ENCODE measurements at regions not wholly inside any gene's neighbourhood (a gene's known extent, or its start where the extent isn't known, plus 50 kb on each side); places are given as distances from the start of the nearest gene placed in this dataset.

DNA sequence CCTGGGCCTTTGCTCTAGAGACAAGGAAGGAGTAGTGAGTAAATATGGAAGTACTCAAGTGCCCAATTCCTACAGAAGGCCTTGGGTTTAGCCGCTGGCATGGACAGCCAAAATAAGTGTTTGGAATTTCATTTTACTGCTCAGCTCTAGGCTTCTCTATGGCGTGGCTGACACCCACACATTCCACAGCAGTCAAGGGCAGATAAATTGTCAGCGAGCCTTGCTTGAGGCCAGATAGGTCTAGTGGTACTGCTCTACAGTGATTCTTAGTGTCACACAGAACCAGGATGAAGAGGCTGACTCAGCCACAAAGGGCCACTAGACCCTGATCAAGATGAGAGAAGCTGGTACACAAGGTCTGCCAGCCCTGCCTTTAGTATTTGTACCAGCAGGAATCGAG, 111.0 kb upstream of the NFIB start:
- no peak for DNase-seq

GRCh38 chr9:14424289-14424688, 110.3 kb upstream of the NFIB start:
- DNase-seq = no peak

DNA sequence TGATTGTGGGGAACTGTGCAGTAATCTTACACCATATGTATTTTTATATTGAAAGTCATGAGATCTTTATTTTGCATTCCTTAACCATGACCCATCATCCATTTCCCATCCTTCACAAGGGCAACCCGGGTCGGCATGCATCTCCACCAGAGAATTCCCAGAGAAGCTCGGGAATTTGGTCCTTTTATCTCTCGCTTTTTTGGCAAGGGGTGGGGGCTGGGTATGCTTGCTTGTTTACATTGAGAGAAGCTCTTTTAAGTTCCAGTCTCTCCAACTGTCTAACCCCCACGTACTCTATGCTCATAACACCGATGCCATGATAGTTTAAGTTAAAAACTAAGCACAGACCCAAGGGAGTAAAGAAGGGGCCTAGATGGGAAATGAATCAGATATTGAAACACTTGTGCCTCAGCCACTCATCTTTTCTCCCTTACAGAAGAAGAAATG, 109.9 kb upstream of the NFIB start:
- no peak for DNase-seq

DNA sequence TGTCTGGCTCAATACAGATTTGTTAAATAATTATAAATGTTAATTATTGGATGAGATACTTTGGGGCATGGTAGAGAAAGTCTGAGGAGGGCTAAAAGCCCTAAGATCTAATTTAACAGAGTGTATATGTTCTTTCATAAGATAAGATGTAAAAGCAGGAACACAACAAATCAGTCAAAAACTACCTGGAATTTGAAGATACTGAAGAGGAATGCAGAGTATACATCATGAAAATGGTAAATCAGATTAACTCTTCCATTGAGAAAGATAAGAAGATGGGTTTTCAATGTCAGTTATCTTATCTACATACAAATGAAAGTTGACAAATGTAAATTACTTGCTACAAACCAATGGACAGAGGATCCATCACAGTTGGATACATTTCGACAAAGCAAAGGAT, 107.3 kb upstream of the NFIB start:
- no peak for DNase-seq

DNA sequence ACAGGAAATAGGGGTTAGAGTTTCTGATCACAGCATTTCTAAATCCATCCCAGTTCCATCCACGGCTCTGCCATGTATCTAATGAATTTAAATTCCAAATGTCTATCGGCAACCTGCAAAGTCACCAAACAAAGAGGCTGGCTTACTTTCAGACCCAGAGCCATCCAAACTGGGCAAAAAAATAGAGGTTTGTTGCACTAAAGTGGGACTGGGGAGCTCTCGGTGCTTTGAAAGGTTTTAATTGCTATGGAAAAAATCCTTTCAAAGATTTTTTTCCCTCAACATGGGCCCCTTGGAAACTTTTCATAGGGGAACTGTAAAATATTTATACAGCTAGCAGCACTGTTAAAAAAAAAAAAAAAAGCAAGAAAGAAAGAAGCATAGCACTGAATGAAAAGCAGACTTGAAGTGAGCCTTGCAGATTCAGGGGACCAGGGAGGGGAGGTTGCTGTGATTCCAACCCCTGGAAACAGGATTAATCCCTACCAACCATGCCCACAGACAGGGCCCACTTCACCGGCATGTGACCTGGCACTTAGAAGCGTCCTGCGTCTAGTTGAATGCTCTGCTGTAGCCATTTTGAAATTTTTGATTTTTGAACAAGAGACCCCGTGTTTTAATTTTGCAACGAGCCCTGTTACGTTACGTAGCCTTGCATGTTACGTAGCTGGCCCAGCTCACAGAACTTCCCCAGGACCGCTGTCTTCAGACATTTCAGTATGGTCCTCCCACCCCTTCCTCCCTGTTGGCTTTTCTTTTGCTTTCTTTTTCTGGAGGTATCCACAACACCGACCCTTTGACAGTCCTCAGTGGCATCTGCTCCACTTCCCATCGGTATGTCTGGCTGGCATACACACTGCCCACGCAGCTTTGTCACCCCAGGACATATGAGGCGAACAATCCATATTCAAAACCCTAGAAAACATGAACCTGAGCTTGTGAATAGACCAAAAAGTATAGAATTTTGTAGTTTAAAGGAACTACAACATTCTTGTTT, 105.3 kb upstream of the NFIB start:
- DNase-seq = no peak

GRCh38 chr9:14418301-14418940, 104.5 kb upstream of the NFIB start:
- no peak for DNase-seq

DNA sequence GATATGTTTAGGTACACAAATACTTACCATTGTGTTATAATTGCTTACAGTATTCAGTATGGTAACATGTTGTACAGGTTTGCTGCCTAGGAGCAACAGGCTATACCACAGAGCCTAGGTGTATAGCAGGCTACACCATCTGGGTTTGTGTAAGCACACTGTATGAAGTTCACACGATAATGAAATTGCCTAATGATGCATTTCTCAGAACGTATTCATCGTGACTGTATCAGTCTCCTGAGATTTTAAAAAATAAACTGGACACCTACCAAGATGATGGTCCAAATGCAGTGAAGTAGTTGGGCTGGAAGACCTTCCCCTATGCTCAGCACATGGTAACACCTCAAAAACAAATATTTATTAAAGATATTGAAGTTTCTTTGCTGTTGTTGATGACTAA, 103.3 kb upstream of the NFIB start:
- no peak for DNase-seq

DNA sequence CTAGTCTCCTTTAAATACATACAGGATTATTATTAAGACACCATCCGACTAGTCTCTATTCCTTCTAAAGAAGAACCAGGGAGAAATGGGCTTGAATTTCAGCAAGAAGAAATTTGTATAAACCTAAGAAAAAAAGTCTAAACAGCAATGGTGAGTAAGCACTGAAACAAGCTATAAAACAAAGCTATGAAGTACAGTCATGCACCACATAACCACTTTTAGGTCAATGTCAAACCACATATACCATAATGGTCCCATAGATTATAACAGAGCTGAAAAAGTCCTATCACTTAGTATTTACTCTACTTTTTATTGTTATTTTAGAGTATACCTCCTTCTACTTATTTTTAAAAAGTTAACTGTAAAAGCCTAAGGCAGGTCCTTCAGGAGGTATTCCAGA, 102.0 kb upstream of the NFIB start:
- no peak for DNase-seq

DNA sequence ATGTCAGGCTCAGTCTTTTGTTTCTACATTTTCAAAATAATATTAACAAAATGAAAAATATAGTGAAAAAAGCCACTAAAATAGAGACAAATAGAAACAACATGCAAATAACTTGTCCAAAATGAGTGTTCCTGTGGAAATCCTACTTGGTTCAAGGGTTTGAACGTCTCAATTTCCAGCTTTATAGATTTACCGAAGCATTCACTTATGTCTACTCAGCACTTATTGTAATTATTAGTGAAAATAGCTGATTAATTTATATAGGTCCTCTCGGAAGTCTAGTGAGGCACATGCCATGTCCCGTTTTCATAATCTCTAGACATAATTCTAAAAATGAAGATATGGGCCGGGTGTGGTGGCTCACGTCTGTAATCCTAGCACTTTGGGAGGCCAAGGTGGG, 99.9 kb upstream of the NFIB start:
- DNase-seq = no peak

GRCh38 chr9:14412775-14413174, 98.8 kb upstream of the NFIB start:
- no peak for DNase-seq

DNA sequence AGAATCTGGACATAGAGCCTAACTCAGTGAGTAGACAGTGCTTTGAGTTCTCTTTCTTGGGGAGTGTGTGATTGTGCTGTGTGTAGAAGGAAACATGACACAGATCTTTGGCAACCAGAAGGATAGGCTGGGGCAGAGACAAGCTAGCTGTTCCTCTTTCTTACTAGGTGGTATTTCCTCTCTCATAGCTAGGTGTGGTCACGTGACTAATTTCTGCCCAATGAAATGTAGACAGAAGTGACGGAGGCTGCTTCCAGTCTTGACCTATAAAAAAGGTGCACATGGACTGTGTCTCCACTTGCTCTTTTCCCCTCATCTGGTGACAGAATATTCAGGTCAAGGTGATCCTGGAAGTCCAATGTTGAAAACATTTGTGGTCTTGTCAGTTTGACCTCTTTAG, 92.5 kb upstream of the NFIB start:
- no peak for DNase-seq

GRCh38 chr9:14405176-14405706, 91.3 kb upstream of the NFIB start:
- no peak for DNase-seq

- DNase-seq = peak; percentile 33
Observed at GRCh38 chr9:14403081-14403480, 89.1 kb upstream of the NFIB start.

DNA sequence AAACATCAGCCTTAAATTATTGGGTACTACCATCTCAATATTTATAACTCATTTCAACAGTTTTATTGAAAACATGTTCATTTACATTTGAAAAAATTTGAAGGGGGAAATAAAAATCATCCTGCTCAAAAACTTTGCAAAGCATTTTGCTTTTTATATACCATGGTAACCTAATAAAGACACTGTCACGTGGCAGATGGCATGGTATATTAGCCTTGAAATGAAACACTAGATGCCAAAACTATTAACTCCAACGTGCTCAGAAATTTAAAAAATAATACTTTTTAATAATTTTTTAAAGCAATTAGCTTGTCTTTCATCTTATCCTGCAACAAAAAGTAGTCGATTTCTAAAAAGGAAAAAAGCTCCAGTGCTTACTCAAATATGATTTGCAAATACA, 88.6 kb upstream of the NFIB start:
- DNase-seq = no peak

DNA sequence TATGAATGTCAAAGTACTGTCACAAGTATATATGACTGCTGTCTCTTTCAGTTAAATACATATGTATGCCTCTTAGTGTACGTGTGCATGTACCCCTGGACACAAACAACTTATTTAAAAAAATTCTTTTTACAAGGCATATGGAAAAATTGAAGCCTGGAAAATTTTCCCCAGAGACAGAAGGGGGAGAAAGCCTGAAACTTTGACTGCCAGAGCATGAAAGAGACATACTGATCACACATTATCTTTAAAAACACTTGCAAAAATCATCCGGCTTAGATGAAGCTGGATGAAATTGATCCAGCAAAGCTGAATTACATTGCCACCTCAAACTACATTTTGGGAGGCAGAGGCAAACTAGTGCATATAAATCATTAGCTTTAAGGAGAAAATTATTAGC, 88.0 kb upstream of the NFIB start:
- no peak for DNase-seq

DNA sequence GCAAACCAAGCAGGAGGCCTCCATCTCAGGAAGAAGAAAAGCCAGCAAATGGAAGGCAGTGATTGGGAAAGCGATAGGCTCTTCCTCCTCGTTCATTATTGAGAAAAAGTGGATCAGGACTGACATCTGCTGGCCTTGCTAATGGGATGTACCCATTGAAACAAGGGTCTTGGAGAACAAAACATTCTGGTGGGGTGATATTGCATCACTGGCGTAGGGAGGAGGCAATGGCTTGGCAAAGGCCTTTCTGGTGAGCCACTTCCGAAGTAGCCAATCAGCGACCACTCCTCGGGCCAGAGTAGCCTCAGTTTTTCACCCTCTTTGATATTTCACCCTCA, 86.7 kb upstream of the NFIB start:
- DNase-seq = peak; percentile 91

GRCh38 chr9:14399756-14400657, 86.1 kb upstream of the NFIB start:
- peak; percentile 60 for DNase-seq

- DNase-seq = no peak
Observed at GRCh38 chr9:14398473-14398872, 84.5 kb upstream of the NFIB start.

DNA sequence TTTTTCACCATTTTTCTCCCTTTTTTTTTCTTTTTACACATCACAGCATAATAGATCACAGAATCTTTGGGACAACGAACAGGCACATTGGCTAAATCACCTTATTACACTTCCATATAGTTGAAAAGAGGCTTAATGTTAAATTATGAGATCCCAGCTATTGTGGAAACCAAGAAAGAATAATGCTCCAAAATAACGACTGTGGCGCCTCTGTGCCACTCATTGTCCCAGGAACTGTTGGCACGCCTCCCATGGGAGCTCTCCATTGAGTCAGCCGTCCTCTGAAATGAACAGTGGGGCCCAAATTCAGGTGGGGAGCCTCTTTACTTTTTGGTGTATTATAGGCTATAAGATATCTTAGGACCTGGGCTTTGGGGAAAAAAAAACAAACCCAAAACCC, 82.2 kb upstream of the NFIB start:
- DNase-seq = no peak

DNA sequence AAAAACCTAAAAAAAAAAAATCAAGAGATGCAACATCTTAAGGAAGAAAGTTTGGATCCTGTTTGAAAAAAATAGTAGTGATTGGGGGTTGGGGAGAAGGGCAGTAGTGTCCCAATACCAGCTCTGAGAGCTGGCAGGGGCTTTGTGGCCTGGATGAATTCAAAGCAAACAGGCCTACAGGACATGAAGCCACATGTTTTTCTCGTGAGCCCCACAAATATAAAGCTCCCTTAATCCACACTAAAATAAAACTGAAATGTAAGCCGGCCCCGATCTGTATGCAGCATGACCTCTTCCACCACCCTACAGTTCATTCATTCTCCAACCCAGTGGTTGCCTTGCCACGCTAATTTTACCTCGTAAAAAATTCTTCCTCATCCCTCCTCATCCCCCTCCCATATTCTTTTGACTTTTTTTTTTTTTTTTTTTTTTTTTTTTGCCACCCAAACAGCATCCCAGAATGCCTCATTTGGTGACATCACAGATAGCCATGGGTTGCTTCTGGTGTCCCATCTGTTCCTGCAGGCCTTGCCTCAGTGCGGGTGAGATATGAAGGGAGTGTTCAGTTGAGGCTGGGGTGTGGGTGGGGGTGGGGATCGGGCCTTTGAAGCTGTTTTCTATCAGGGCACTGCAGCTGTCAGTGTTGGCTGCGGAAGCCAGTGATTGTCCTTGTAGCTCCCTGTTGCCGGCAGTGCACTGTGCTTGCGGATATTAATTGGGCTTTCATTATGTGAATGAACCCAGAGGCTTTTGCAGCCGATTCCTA, 81.6 kb upstream of the NFIB start:
- no peak for DNase-seq

GRCh38 chr9:14393418-14393817, 79.5 kb upstream of the NFIB start:
- no peak for DNase-seq

DNA sequence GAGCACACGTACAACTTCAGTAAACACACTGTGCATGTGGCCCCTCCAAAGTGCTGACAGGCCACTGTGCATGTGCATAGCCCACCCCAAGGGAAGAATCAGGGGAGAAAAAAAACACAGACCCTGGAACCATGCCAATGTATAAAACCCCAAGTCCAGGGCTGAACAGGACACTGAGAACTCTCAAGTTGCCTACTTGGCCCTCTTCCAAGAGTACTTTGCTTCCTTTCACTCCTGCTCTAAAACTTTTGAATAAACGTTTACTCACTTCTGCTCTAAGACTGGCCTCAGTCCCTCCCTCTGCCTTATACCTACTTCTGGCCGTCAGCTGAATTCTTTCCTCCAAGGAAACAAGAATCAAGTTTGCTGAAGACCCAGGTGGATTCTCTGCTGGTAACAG, 77.7 kb upstream of the NFIB start:
- no peak for DNase-seq
